ENCODE measurements at regions not wholly inside any gene's neighbourhood (a gene's known extent, or its start where the extent isn't known, plus 50 kb on each side); places are given as distances from the start of the nearest gene placed in this dataset.

- H3K27ac ChIP-seq: no peak overlapping the region
- no peak overlapping the region for H3K9ac ChIP-seq
- no peak overlapping the region for H3K4me3 ChIP-seq (IDR thresholded peaks at IDR 0.05; ENCODE audit: insufficient read depth, low read depth, low read length)
- H3K79me2 ChIP-seq (ENCODE audit: insufficient read depth, low read depth): no peaks in the 10 kb centered on the region
- no peaks in the 10 kb centered on the region for H3K36me3 ChIP-seq (ENCODE audit: insufficient read depth)
- H3K4me1 ChIP-seq (ENCODE audit: low read depth, poor library complexity, severe bottlenecking): no peaks in the 10 kb centered on the region
- H3K4me2 ChIP-seq: no peak overlapping the region
- H2AFZ ChIP-seq (ENCODE audit: low read depth): no peak overlapping the region
- H4K20me1 ChIP-seq (ENCODE audit: insufficient read depth): no peaks in the 10 kb centered on the region
- H3K27me3 ChIP-seq (ENCODE audit: insufficient read depth, low read depth): no peaks in the 10 kb centered on the region
- no peak for TF ChIP-seq CTCF (conservative IDR thresholded peaks at IDR 0.05; ENCODE audit: low read depth, low read length)
Measured at GRCh38 chrX:38937926-38938325, 136.7 kb downstream of the MID1IP1 start.

GRCh38 chrX:38939067-38939466, 137.8 kb downstream of the MID1IP1 start:
- no peak overlapping the region for H3K27ac ChIP-seq
- H3K4me3 ChIP-seq (IDR thresholded peaks at IDR 0.05; ENCODE audit: insufficient read depth, low read depth, low read length): no peak overlapping the region
- no peak for TF ChIP-seq CTCF (conservative IDR thresholded peaks at IDR 0.05; ENCODE audit: low read depth, low read length)
- no peaks in the 10 kb centered on the region for H3K27me3 ChIP-seq (ENCODE audit: insufficient read depth, low read depth)
- no peaks in the 10 kb centered on the region for H3K4me1 ChIP-seq (ENCODE audit: low read depth, poor library complexity, severe bottlenecking)
- H3K36me3 ChIP-seq (ENCODE audit: insufficient read depth): no peaks in the 10 kb centered on the region
- H3K9ac ChIP-seq: no peak overlapping the region
- no peaks in the 10 kb centered on the region for H4K20me1 ChIP-seq (ENCODE audit: insufficient read depth)
- no peaks in the 10 kb centered on the region for H3K79me2 ChIP-seq (ENCODE audit: insufficient read depth, low read depth)
- H2AFZ ChIP-seq (ENCODE audit: low read depth): no peak overlapping the region
- H3K4me2 ChIP-seq: no peak overlapping the region

- Histone ChIP-seq H4K20me1 (ENCODE audit: insufficient read depth) (no peaks in the 10 kb centered on the region), H3K79me2 (ENCODE audit: insufficient read depth, low read depth) (no peaks in the 10 kb centered on the region), H3K4me3 (IDR thresholded peaks at IDR 0.05; ENCODE audit: insufficient read depth, low read depth, low read length) (no peak overlapping the region), H3K27ac (no peak overlapping the region), H3K9ac (no peak overlapping the region), H3K27me3 (ENCODE audit: insufficient read depth, low read depth) (no peaks in the 10 kb centered on the region), H3K4me1 (ENCODE audit: low read depth, poor library complexity, severe bottlenecking) (no peaks in the 10 kb centered on the region), H2AFZ (ENCODE audit: low read depth) (no peak overlapping the region), H3K36me3 (ENCODE audit: insufficient read depth) (no peaks in the 10 kb centered on the region), H3K4me2 (no peak overlapping the region)
- no peak for TF ChIP-seq CTCF (conservative IDR thresholded peaks at IDR 0.05; ENCODE audit: low read depth, low read length)
Measured at GRCh38 chrX:38940547-38940946, 139.3 kb downstream of the MID1IP1 start.

- Histone ChIP-seq H4K20me1 (ENCODE audit: insufficient read depth) (no peaks in the 10 kb centered on the region), H3K9ac (no peak overlapping the region), H3K36me3 (ENCODE audit: insufficient read depth) (no peaks in the 10 kb centered on the region), H3K4me2 (no peak overlapping the region), H3K27ac (no peak overlapping the region), H3K27me3 (ENCODE audit: insufficient read depth, low read depth) (no peaks in the 10 kb centered on the region), H3K4me1 (ENCODE audit: low read depth, poor library complexity, severe bottlenecking) (no peaks in the 10 kb centered on the region), H2AFZ (ENCODE audit: low read depth) (no peak overlapping the region), H3K4me3 (IDR thresholded peaks at IDR 0.05; ENCODE audit: insufficient read depth, low read depth, low read length) (no peak overlapping the region), H3K79me2 (ENCODE audit: insufficient read depth, low read depth) (no peaks in the 10 kb centered on the region)
- no peak for TF ChIP-seq CTCF (conservative IDR thresholded peaks at IDR 0.05; ENCODE audit: low read depth, low read length)
Measured at GRCh38 chrX:38941675-38942074, 140.4 kb downstream of the MID1IP1 start.

GRCh38 chrX:38943120-38943519, 141.9 kb downstream of the MID1IP1 start:
- H3K4me1 ChIP-seq (ENCODE audit: low read depth, poor library complexity, severe bottlenecking): no peaks in the 10 kb centered on the region
- TF ChIP-seq CTCF (conservative IDR thresholded peaks at IDR 0.05; ENCODE audit: low read depth, low read length): no peak
- H2AFZ ChIP-seq (ENCODE audit: low read depth): no peak overlapping the region
- H3K79me2 ChIP-seq (ENCODE audit: insufficient read depth, low read depth): no peaks in the 10 kb centered on the region
- no peaks in the 10 kb centered on the region for H3K27me3 ChIP-seq (ENCODE audit: insufficient read depth, low read depth)
- no peak overlapping the region for H3K4me2 ChIP-seq
- no peaks in the 10 kb centered on the region for H3K36me3 ChIP-seq (ENCODE audit: insufficient read depth)
- no peak overlapping the region for H3K4me3 ChIP-seq (IDR thresholded peaks at IDR 0.05; ENCODE audit: insufficient read depth, low read depth, low read length)
- H3K9ac ChIP-seq: no peak overlapping the region
- H4K20me1 ChIP-seq (ENCODE audit: insufficient read depth): no peaks in the 10 kb centered on the region
- no peak overlapping the region for H3K27ac ChIP-seq
